Activated CD4-positive, alpha-beta T cell treated with anti-CD3 and anti-CD28 coated beads, Interleukin-10, Interleukin-2, amounts not matched to agents 100 ng/mL and 50 ng/mL, durations not matched to agents 16 hours and 8 hours (primary cell): ENCODE measurements at regions not wholly inside any gene's neighbourhood (a gene's known extent, or its start where the extent isn't known, plus 50 kb on each side); places are given as distances from the start of the nearest gene placed in this dataset.

Experiments
- DNase-seq: peaks from one replicate; pipeline ENCODE4 v3.0.0-alpha.2; 2020

GRCh38 chr15:37720267-37720666, 214.2 kb upstream of the TMCO5A start:
- DNase-seq, result no peak

GRCh38 chr15:37731146-37731746, 203.2 kb upstream of the TMCO5A start:
- DNase-seq, result no peak

GRCh38 chr15:37733628-37734027, 200.8 kb upstream of the TMCO5A start:
- no peak for DNase-seq

- no peak for DNase-seq
Observed at GRCh38 chr15:37740623-37741141, 193.8 kb upstream of the TMCO5A start.

- no peak for DNase-seq
Observed at GRCh38 chr15:37743826-37744225, 190.6 kb upstream of the TMCO5A start.

- DNase-seq, result no peak
Observed at GRCh38 chr15:37744521-37744920, 189.9 kb upstream of the TMCO5A start.

GRCh38 chr15:37751401-37751800, 183.0 kb upstream of the TMCO5A start:
- no peak for DNase-seq

- DNase-seq, result no peak
Observed at GRCh38 chr15:37756407-37756806, 178.0 kb upstream of the TMCO5A start.

- DNase-seq, result no peak
Observed at GRCh38 chr15:37758412-37758811, 176.0 kb upstream of the TMCO5A start.

- peak; percentile 56 for DNase-seq
Observed at GRCh38 chr15:37764733-37765191, 169.7 kb upstream of the TMCO5A start.

- no peak for DNase-seq
Observed at GRCh38 chr15:37765786-37766185, 168.7 kb upstream of the TMCO5A start.

GRCh38 chr15:37767841-37768455, 166.5 kb upstream of the TMCO5A start:
- no peak for DNase-seq

GRCh38 chr15:37771465-37771864, 163.0 kb upstream of the TMCO5A start:
- no peak for DNase-seq

GRCh38 chr15:37773111-37773860, 161.2 kb upstream of the TMCO5A start:
- DNase-seq, result no peak

- no peak for DNase-seq
Observed at GRCh38 chr15:37774961-37775360, 159.5 kb upstream of the TMCO5A start.

GRCh38 chr15:37777006-37777405, 157.4 kb upstream of the TMCO5A start:
- DNase-seq, result no peak

- no peak for DNase-seq
Observed at GRCh38 chr15:37783290-37783689, 151.2 kb upstream of the TMCO5A start.

GRCh38 chr15:37788330-37788729, 146.1 kb upstream of the TMCO5A start:
- DNase-seq, result no peak

- no peak for DNase-seq
Observed at GRCh38 chr15:37788767-37789396, 145.6 kb upstream of the TMCO5A start.

GRCh38 chr15:37789397-37789786, 145.0 kb upstream of the TMCO5A start:
- no peak for DNase-seq

GRCh38 chr15:37789881-37790280, 144.6 kb upstream of the TMCO5A start:
- peak; percentile 1 for DNase-seq

GRCh38 chr15:37791693-37792092, 142.7 kb upstream of the TMCO5A start:
- no peak for DNase-seq

GRCh38 chr15:37792351-37792750, 142.1 kb upstream of the TMCO5A start:
- DNase-seq, result no peak
